OCI-LY1 (cell line): ENCODE measurements at regions not wholly inside any gene's neighbourhood (a gene's known extent, or its start where the extent isn't known, plus 50 kb on each side); places are given as distances from the start of the nearest gene placed in this dataset.

Experiments used
- H2AFZ ChIP-seq: fragments of 200-600 bp; sonication (generic), shearing (Covaris generic); 2 replicates; pipeline ENCODE4 v1.6.0; 2014; ENCODE audit warnings: antibody characterized with exemption, mild to moderate bottlenecking, low read length
- H3F3A ChIP-seq: fragments of 200-600 bp; sonication (generic), shearing (Covaris generic); 2 replicates; pipeline ENCODE4 v1.6.0; 2014; ENCODE audit warnings: mild to moderate bottlenecking, antibody characterized with exemption, low read length, moderate library complexity; ENCODE audit not compliant: insufficient read depth
- H3K27ac ChIP-seq: fragments of 200-600 bp; sonication (generic); 2 replicates; pipeline ENCODE4 v1.5.1; 2014; ENCODE audit warnings: low read length, mixed run types, mild to moderate bottlenecking, low read depth; ENCODE audit not compliant: poor library complexity, severe bottlenecking
- H3K27me3 ChIP-seq: fragments of 200-600 bp; sonication (generic); 2 replicates; pipeline ENCODE4 v1.6.0; 2014; ENCODE audit warnings: antibody characterized with exemption, mild to moderate bottlenecking, low read length, moderate library complexity; ENCODE audit not compliant: insufficient read depth
- H3K36me3 ChIP-seq: fragments of 200-600 bp; sonication (generic); 2 replicates; pipeline ENCODE4 v1.6.1; 2014; ENCODE audit warnings: mild to moderate bottlenecking, antibody characterized with exemption, low read length, moderate library complexity, mixed read lengths; ENCODE audit not compliant: insufficient read depth
- H3K4me1 ChIP-seq: fragments of 200-600 bp; sonication (generic); 2 replicates; pipeline ENCODE4 v1.5.1; 2014; ENCODE audit warnings: mild to moderate bottlenecking, low read length, moderate library complexity; ENCODE audit not compliant: insufficient read depth, severe bottlenecking
- H3K4me2 ChIP-seq: fragments of 200-600 bp; sonication (generic), shearing (Covaris generic); 2 replicates; pipeline ENCODE4 v1.6.1; 2014; ENCODE audit warnings: low read length
- H3K4me3 ChIP-seq: fragments of 200-600 bp; sonication (generic); 2 replicates; pipeline ENCODE4 v1.5.1; 2014; ENCODE audit warnings: low read length, low read depth, mild to moderate bottlenecking, mixed read lengths; ENCODE audit not compliant: poor library complexity, severe bottlenecking
- H3K79me2 ChIP-seq: fragments of 200-600 bp; shearing (Covaris generic); 2 replicates; pipeline ENCODE4 v1.6.1; 2016; ENCODE audit warnings: mixed run types, low read length, mixed read lengths; ENCODE audit not compliant: insufficient read depth
- H3K9ac ChIP-seq: fragments of 200-600 bp; sonication (generic), shearing (Covaris generic); 2 replicates; pipeline ENCODE4 v1.6.1; 2014; ENCODE audit warnings: mild to moderate bottlenecking, low read length, mixed read lengths
- H3K9me2 ChIP-seq: fragments of 200-600 bp; sonication (generic), shearing (Covaris generic); 2 replicates; pipeline ENCODE4 v1.6.1; 2014; ENCODE audit warnings: low read depth, mild to moderate bottlenecking, low read length, mixed read lengths
- H3K9me3 ChIP-seq: fragments of 200-600 bp; shearing (Covaris generic); 2 replicates; pipeline ENCODE4 v1.6.1; 2014; ENCODE audit warnings: low read length, mixed read lengths
- H4K20me1 ChIP-seq: fragments of 200-600 bp; sonication (generic), shearing (Covaris generic); 2 replicates; pipeline ENCODE4 v1.6.0; 2016; ENCODE audit warnings: mild to moderate bottlenecking, low read length; ENCODE audit not compliant: insufficient read depth
- EZH2 ChIP-seq: fragments of 200-600 bp; sonication (generic), shearing (Covaris generic); IDR thresholded peaks from 2 replicates; pipeline ENCODE4 v1.8.0; 2017; ENCODE audit warnings: borderline replicate concordance, mixed run types, mild to moderate bottlenecking, antibody characterized with exemption, low read length, moderate library complexity, mixed read lengths
- TF ChIP-seq, protein P1 (sequence below): fragments of 200-600 bp; sonication (generic), shearing (Covaris generic); IDR thresholded peaks from 2 replicates; pipeline ENCODE4 v1.5.1; 2017; ENCODE audit warnings: mild to moderate bottlenecking, antibody characterized with exemption, low read length, moderate library complexity, mixed read lengths

DNA sequence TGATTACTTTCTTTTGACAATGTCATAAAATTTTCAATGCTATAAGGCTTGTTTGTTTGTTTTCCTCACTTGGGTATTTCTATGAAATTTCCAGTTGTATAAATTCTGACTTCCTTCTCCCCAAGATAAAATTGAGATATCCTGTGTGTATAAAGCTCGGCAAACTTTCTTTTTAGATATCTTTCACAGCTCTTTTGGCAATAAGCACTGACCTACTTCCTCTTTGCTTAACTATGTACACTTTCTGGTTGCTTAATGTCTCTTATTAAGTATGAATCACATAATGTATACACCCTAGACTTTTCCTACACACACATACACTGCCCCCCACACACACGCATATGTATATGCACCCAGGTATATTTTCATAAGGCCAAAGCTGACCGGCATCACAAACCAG is 318.4 kb upstream of the RBMY1B start:
- Histone ChIP-seq H4K20me1 (no peaks in the 10 kb centered on the region), H3K9ac (no peak overlapping the region), H3K27me3 (no peaks in the 10 kb centered on the region), H2AFZ (no peak overlapping the region), H3K9me2 (no peaks in the 10 kb centered on the region), H3F3A (no peaks in the 10 kb centered on the region), H3K36me3 (no peaks in the 10 kb centered on the region), H3K4me1 (no peaks in the 10 kb centered on the region), H3K4me2 (no peak overlapping the region), H3K9me3 (no peaks in the 10 kb centered on the region), H3K4me3 (no peak overlapping the region), H3K27ac (no peak overlapping the region), H3K79me2 (no peaks in the 10 kb centered on the region)
- no peak for TF ChIP-seq EZH2
- TF ChIP-seq, protein P1, sequence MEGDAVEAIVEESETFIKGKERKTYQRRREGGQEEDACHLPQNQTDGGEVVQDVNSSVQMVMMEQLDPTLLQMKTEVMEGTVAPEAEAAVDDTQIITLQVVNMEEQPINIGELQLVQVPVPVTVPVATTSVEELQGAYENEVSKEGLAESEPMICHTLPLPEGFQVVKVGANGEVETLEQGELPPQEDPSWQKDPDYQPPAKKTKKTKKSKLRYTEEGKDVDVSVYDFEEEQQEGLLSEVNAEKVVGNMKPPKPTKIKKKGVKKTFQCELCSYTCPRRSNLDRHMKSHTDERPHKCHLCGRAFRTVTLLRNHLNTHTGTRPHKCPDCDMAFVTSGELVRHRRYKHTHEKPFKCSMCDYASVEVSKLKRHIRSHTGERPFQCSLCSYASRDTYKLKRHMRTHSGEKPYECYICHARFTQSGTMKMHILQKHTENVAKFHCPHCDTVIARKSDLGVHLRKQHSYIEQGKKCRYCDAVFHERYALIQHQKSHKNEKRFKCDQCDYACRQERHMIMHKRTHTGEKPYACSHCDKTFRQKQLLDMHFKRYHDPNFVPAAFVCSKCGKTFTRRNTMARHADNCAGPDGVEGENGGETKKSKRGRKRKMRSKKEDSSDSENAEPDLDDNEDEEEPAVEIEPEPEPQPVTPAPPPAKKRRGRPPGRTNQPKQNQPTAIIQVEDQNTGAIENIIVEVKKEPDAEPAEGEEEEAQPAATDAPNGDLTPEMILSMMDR = no peak

DNA sequence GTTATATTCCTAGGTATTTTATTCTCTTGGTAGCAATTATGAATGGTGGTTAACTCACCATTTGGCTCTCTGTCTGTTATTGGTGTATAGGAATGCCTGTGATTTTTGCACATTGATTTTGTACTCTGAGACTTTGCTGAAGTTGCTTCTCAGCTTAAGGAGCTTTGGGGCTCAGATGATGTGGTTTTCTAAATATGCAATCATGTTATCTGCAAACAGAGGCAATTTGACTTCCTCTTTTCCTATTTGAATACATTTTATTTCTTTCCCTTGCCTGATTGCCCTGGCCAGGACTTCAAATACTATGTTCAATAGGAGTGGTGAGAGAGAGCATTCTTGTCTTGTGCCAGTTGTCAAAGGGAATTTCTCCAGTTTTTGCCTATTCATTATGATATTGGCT is 310.9 kb upstream of the RBMY1B start:
- no peaks in the 10 kb centered on the region for H3K9me3 ChIP-seq
- H3K4me2 ChIP-seq = no peak overlapping the region
- H4K20me1 ChIP-seq = no peaks in the 10 kb centered on the region
- no peak overlapping the region for H3K9ac ChIP-seq
- no peak overlapping the region for H3K4me3 ChIP-seq
- H3K4me1 ChIP-seq = no peaks in the 10 kb centered on the region
- H3K9me2 ChIP-seq = no peaks in the 10 kb centered on the region
- no peak overlapping the region for H2AFZ ChIP-seq
- H3K27me3 ChIP-seq = no peaks in the 10 kb centered on the region
- H3K36me3 ChIP-seq = no peaks in the 10 kb centered on the region
- H3K27ac ChIP-seq = no peak overlapping the region
- no peak for TF ChIP-seq EZH2
- TF ChIP-seq, protein P1 = no peak
- no peaks in the 10 kb centered on the region for H3F3A ChIP-seq
- H3K79me2 ChIP-seq = no peaks in the 10 kb centered on the region

DNA sequence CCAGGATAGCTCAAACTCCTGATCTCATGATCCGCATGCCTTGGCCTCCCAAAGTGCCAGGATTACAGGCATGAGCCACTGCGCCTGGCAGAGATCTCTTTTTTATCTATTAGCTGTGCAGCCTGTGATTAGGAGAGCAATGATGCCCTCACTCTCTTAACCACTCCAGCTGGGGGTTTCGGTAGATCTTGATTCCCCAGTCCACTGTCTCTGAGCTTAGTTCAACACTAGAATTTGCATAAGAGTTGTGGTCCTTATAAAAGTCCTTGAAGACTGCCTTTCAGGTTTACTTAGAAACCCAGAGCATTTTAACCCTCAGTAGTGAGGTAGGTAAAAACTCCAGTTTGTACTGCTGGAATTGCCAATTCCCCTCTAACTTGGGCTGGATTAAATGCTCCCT is 283.3 kb upstream of the RBMY1B start:
- H3K36me3 ChIP-seq = no peaks in the 10 kb centered on the region
- no peak overlapping the region for H3K9ac ChIP-seq
- no peaks in the 10 kb centered on the region for H3K4me1 ChIP-seq
- no peaks in the 10 kb centered on the region for H3K9me2 ChIP-seq
- H3K4me2 ChIP-seq = no peak overlapping the region
- H2AFZ ChIP-seq = no peak overlapping the region
- H3F3A ChIP-seq = no peaks in the 10 kb centered on the region
- no peaks in the 10 kb centered on the region for H3K79me2 ChIP-seq
- TF ChIP-seq, protein P1 = no peak
- no peak for TF ChIP-seq EZH2
- no peaks in the 10 kb centered on the region for H3K27me3 ChIP-seq
- H3K27ac ChIP-seq = no peak overlapping the region
- no peaks in the 10 kb centered on the region for H3K9me3 ChIP-seq
- H3K4me3 ChIP-seq = no peak overlapping the region
- H4K20me1 ChIP-seq = no peaks in the 10 kb centered on the region
